K562 (cell line): ENCODE measurements at regions not wholly inside any gene's neighbourhood (a gene's known extent, or its start where the extent isn't known, plus 50 kb on each side); places are given as distances from the start of the nearest gene placed in this dataset.
A peak's percentile ranks its signal among the peaks of the same experiment; 100 is the strongest.

Source experiments
- ATAC-seq: fragments of 200-7000 bp; cut with Tn5 transposase; 3 replicates; pipeline ENCODE4 v1.9.1; 2020; ENCODE audit warnings: moderate library complexity
- BruUV-seq: library from RNA; stranded (reverse); fragments of 400-500 nt; replicated peaks from 2 replicates; lab custom pipeline; 2021; lab: Mats Ljungman, UMichigan
- CTCF ChIA-PET: fragments of 300-600 bp; formaldehyde crosslinking; extraction: SDS; loops from one replicate; lab custom pipeline; 2021; ENCODE audit warnings: low intra/inter-chr PET ratio; lab: Yijun Ruan, JAX
- POLR2A ChIA-PET: fragments of 300-600, 350-650 bp; sonication (Branson Sonifier 250); formaldehyde crosslinking; extraction: SDS; loops from one replicate; lab custom pipeline; 2021; ENCODE audit warnings: antibody characterized with exemption, inconsistent platforms; lab: Yijun Ruan, JAX
- DNase-seq, 4 experiments: peaks; one replicate each; pipeline versions ENCODE4 v3.0.0 to v3.0.0-alpha.2; 2011 to 2018; ENCODE audit warnings: low spot score in 3 of 4, mixed read lengths in 3 of 4; ENCODE audit errors: extremely low read depth in 1 of 4
- FAIRE-seq: peaks from 2 replicates; lab custom pipeline; 2011; peaks lifted over from hg19 to GRCh38; lab: Jason Lieb, UNC
- H2AFZ ChIP-seq: 2 replicates; pipeline ENCODE4 v1.6.0; 2011; ENCODE audit warnings: low read depth, low read length, control low read depth, inconsistent platforms
- H3K27ac ChIP-seq: fragments of 200-600 bp; 3 replicates; pipeline ENCODE4 v1.8.0; 2011; ENCODE audit warnings: low read depth, mild to moderate bottlenecking, control low read depth, inconsistent platforms, low read length, moderate library complexity, mixed read lengths; ENCODE audit errors: extremely low read depth
- H3K27me3 ChIP-seq, 2 experiments: fragments of 300-600 bp in 1 of 2; 2 replicates in 1 of 2; 3 replicates in 1 of 2; pipeline versions ENCODE4 v1.6.0 to v1.8.0; 2011; ENCODE audit warnings: inconsistent platforms in 2 of 2, low read length in 2 of 2, mild to moderate bottlenecking in 1 of 2, mixed read lengths in 1 of 2, moderate library complexity in 1 of 2; ENCODE audit not compliant: control insufficient read depth in 2 of 2, insufficient read depth in 2 of 2
- H3K36me3 ChIP-seq: fragments of 300-600 bp; 3 replicates; pipeline ENCODE4 v1.8.0; 2011; ENCODE audit warnings: mild to moderate bottlenecking, low read length, inconsistent platforms; ENCODE audit not compliant: control insufficient read depth, insufficient read depth
- H3K4me1 ChIP-seq, 2 experiments: fragments of 200-600 bp in 1 of 2; replicated peaks in 1 of 2; 2 replicates in 1 of 2; 3 replicates in 1 of 2; pipeline versions ENCODE4 v1.5.1 to v1.8.0; 2011; ENCODE audit warnings: inconsistent platforms in 2 of 2, low read length in 2 of 2, mild to moderate bottlenecking in 1 of 2, mixed read lengths in 1 of 2, moderate library complexity in 1 of 2; ENCODE audit not compliant: control insufficient read depth in 2 of 2, insufficient read depth in 2 of 2
- H3K4me2 ChIP-seq: 2 replicates; pipeline ENCODE4 v1.6.1; 2011; ENCODE audit warnings: low read length, control low read depth, inconsistent platforms, mixed read lengths; ENCODE audit not compliant: insufficient read depth
- H3K4me3 ChIP-seq: fragments of 200-600 bp; sonication (generic), shearing (Covaris generic); 2 replicates; pipeline ENCODE4 v1.5.1; 2016; ENCODE audit warnings: control low read depth, inconsistent platforms
- H3K79me2 ChIP-seq: fragments of 200-600 bp; 3 replicates; pipeline ENCODE4 v1.8.0; 2011; ENCODE audit warnings: low read length, inconsistent platforms; ENCODE audit not compliant: control insufficient read depth, insufficient read depth
- H3K9ac ChIP-seq, 2 experiments: 2 replicates each; pipeline versions ENCODE4 v1.6.0 to v1.6.1; 2011; ENCODE audit warnings: low read depth in 2 of 2, low read length in 2 of 2, control low read depth in 1 of 2, inconsistent platforms in 1 of 2, mild to moderate bottlenecking in 1 of 2, mixed read lengths in 1 of 2; ENCODE audit not compliant: insufficient read depth in 1 of 2
- H3K9me1 ChIP-seq: one replicate; pipeline ENCODE4 v1.6.0; 2011; ENCODE audit warnings: inconsistent platforms, mild to moderate bottlenecking, low read length, moderate library complexity; ENCODE audit not compliant: control insufficient read depth, insufficient read depth
- H3K9me3 ChIP-seq: replicated peaks from 2 replicates; pipeline ENCODE4 v1.5.1; 2011; ENCODE audit warnings: low read depth, low read length, inconsistent platforms; ENCODE audit not compliant: control insufficient read depth, insufficient read depth
- H4K20me1 ChIP-seq: replicated peaks from 2 replicates; pipeline ENCODE4 v1.6.1; 2011; ENCODE audit warnings: low read length, inconsistent platforms, mixed read lengths; ENCODE audit not compliant: control insufficient read depth, insufficient read depth
- BRCA1 ChIP-seq, 2 experiments: fragments of 450-650 bp in 1 of 2; sonication (generic) in 1 of 2; formaldehyde crosslinking in 1 of 2; IDR thresholded peaks; 2 replicates each; pipeline versions ENCODE4 v1.5.0 to v1.6.1; 2017 to 2020; ENCODE audit warnings: mild to moderate bottlenecking in 1 of 2, missing genetic modification reagents in 1 of 2
- CEBPG ChIP-seq, 3 experiments: fragments of 200-800 bp in 1 of 3; sonication (Bioruptor generic) in 1 of 3; sonication (generic) in 1 of 3; formaldehyde crosslinking in 1 of 3; IDR thresholded peaks in 2 of 3; conservative IDR thresholded peaks in 1 of 3; 2 replicates each; pipeline versions ENCODE4 v1.6.1 to v1.8.0; 2016 to 2022; ENCODE audit warnings: missing compliant biosample characterization in 2 of 3, missing genetic modification characterization in 2 of 3, mild to moderate bottlenecking in 1 of 3, missing genetic modification reagents in 1 of 3
- DMBX1 ChIP-seq: fragments of 250-450 bp; sonication (Bioruptor Pico); IDR thresholded peaks from 2 replicates; pipeline ENCODE4 v1.8.0; 2022; ENCODE audit warnings: inconsistent platforms, mild to moderate bottlenecking, moderate library complexity, borderline replicate concordance
- FOXJ2 ChIP-seq: fragments of 200-800 bp; sonication (Bioruptor generic); IDR thresholded peaks from 2 replicates; pipeline ENCODE4 v1.6.1; 2016; ENCODE audit warnings: missing genetic modification characterization, missing compliant biosample characterization
- SMARCA5 ChIP-seq: fragments of 450-650 bp; IDR thresholded peaks from 2 replicates; pipeline ENCODE4 v1.6.1; 2016
- TCF7 ChIP-seq: sonication (generic); IDR thresholded peaks from 2 replicates; pipeline ENCODE4 v1.6.1; 2016; ENCODE audit warnings: antibody characterized with exemption, borderline replicate concordance
- WGBS: fragments of 100-300 bp; shearing (Covaris generic); methylation state at CpG from one replicate; pipeline ENCODE4 v1.1.6; 2016; ENCODE audit warnings: low coverage, mixed read lengths; ENCODE audit not compliant: insufficient coverage; ENCODE audit errors: missing lambda C conversion rate; 5-methylcytosine and 5-hydroxymethylcytosine counted together
- in situ Hi-C: fragments of 300-500 bp; cut with MboI; formaldehyde crosslinking; loops from 4 replicates; pipeline ENCODE4 v1.15.0; 2018; ENCODE audit warnings: inconsistent platforms, mixed read lengths
- intact Hi-C: fragments of 100-400 bp; cut with micrococcal nuclease; formaldehyde crosslinking; loops from 2 replicates; pipeline ENCODE4 v1.14.2; 2022

- no peak for TF ChIP-seq DMBX1
- no peak for TF ChIP-seq TCF7
- TF ChIP-seq BRCA1 (IDR thresholded peaks at IDR 0.05), result no peak
- no peak for TF ChIP-seq BRCA1 (CRISPR knock-in tag; IDR thresholded peaks at IDR 0.05)
- TF ChIP-seq SMARCA5, result no peak
Measured at GRCh38 chr1:221029981-221030649, 150.9 kb downstream of the HLX start (continued).

- H3K4me1 ChIP-seq, result peaks cover 0 to 33% of the 10 kb centered on the region in 2 experiments; a peak in 3 of 5 replicates
- H3K27ac ChIP-seq, result no peak overlapping the region
- 4% methylated on average over 3 of the region's 3 CpGs for WGBS
- no peak overlapping the region for H3K9ac ChIP-seq
- ChIA-PET CTCF (no interaction called here), POLR2A (no interaction called here)
- ATAC-seq (no peak), DNase-seq (no peak), FAIRE-seq (no peak)
- H3K4me3 ChIP-seq, result no peak overlapping the region
- no peaks in the 10 kb centered on the region for H3K79me2 ChIP-seq
- in situ Hi-C loops (no loop called here), intact Hi-C loops (no loop called here)
- no peaks in the 10 kb centered on the region for H3K36me3 ChIP-seq
- no peaks in the 10 kb centered on the region for H4K20me1 ChIP-seq
- TF ChIP-seq FOXJ2 (tag) (no peak), CEBPG (CRISPR knock-in tag; IDR thresholded peaks at IDR 0.05) (no peak), CEBPG (tag; conservative IDR thresholded peaks at IDR 0.05 in 1 of 2, IDR thresholded peaks at IDR 0.05 in 1 of 2) (peak; percentile 21 to 54; a peak in 2 of 4 replicates)
- peaks cover 3% of the 10 kb centered on the region for H3K9me1 ChIP-seq
- no peaks in the 10 kb centered on the region for H3K9me3 ChIP-seq
- no peak overlapping the region for H2AFZ ChIP-seq
- no peak overlapping the region for H3K4me2 ChIP-seq
- no peaks in the 10 kb centered on the region for H3K27me3 ChIP-seq
- BruUV-seq, result no TSS peak
Measured at GRCh38 chr1:221030990-221031389, 151.7 kb downstream of the HLX start.
